Fibroblast of villous mesenchyme (primary cell): ENCODE measurements at regions not wholly inside any gene's neighbourhood (a gene's known extent, or its start where the extent isn't known, plus 50 kb on each side); places are given as distances from the start of the nearest gene placed in this dataset.
"Not testable (repeated sequence)": the region's sequence is repeated elsewhere in the genome, so short reads cannot be mapped to it uniquely, and the experiment has no call there.

Experiments used
- DNase-seq: peaks from one replicate; pipeline ENCODE4 v3.0.0-alpha.2; 2010; ENCODE audit warnings: low read depth
- H3K4me3 ChIP-seq: 2 replicates; pipeline ENCODE4 v1.5.1; 2011; ENCODE audit warnings: low read depth, mild to moderate bottlenecking, low read length
- TF ChIP-seq, protein P1 (sequence below): IDR thresholded peaks from 2 replicates; pipeline ENCODE4 v1.5.1; 2012; ENCODE audit warnings: low read depth, mild to moderate bottlenecking, low read length; ENCODE audit not compliant: insufficient read depth

DNA sequence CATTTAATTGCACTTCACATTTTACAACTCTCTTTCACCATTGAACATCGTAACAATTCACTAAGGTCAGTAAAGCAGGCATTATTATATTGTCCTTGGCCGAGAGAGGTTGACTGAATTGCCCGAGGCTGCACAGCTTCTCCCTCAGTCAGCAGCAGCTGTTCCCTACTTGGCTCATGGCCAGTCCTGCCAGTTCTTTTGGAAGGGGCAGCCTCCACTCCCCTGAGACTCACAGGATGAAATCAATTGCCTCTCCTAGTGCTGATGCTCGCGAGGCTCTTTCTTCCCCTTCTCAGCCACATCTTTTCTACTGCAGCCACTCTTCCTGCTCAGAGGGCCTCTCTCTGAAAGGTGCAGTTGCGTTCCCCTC is 79.9 kb upstream of the KCNA1 start:
- H3K4me3 ChIP-seq: no peak overlapping the region
- no peak for DNase-seq
- TF ChIP-seq, protein P1, sequence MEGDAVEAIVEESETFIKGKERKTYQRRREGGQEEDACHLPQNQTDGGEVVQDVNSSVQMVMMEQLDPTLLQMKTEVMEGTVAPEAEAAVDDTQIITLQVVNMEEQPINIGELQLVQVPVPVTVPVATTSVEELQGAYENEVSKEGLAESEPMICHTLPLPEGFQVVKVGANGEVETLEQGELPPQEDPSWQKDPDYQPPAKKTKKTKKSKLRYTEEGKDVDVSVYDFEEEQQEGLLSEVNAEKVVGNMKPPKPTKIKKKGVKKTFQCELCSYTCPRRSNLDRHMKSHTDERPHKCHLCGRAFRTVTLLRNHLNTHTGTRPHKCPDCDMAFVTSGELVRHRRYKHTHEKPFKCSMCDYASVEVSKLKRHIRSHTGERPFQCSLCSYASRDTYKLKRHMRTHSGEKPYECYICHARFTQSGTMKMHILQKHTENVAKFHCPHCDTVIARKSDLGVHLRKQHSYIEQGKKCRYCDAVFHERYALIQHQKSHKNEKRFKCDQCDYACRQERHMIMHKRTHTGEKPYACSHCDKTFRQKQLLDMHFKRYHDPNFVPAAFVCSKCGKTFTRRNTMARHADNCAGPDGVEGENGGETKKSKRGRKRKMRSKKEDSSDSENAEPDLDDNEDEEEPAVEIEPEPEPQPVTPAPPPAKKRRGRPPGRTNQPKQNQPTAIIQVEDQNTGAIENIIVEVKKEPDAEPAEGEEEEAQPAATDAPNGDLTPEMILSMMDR: no peak

GRCh38 chr12:4830556-4831210 is 79.0 kb upstream of the KCNA1 start:
- H3K4me3 ChIP-seq: no peak overlapping the region
- TF ChIP-seq, protein P1: no peak
- no peak for DNase-seq

GRCh38 chr12:4833053-4833452 is 76.7 kb upstream of the KCNA1 start:
- DNase-seq: no peak

DNA sequence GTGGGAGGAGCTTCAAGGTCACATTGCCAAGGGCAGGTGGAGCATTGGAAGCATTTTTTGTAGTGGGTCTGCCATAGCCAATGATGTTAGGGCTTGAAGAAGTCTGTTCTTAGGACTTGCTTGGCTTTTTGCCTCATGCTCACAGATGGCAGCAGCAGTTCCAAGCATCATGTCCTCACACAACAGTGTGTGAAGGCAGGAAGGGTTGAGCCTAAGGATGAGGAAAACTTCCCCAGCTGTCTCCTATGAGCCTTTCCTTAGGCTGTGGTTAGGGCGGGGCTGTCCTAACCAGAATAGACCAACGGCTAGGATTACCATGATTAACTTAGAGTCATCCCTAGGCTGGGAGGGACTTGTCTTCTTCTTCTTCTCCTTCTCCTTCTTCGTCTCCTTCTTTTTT is 76.2 kb upstream of the KCNA1 start:
- H3K4me3 ChIP-seq: no peak overlapping the region
- no peak for DNase-seq
- TF ChIP-seq, protein P1: no peak

More at GRCh38 chr12:4833053-4833452, 76.7 kb upstream of the KCNA1 start:
- TF ChIP-seq, protein P1: no peak
- H3K4me3 ChIP-seq: no peak overlapping the region

DNA sequence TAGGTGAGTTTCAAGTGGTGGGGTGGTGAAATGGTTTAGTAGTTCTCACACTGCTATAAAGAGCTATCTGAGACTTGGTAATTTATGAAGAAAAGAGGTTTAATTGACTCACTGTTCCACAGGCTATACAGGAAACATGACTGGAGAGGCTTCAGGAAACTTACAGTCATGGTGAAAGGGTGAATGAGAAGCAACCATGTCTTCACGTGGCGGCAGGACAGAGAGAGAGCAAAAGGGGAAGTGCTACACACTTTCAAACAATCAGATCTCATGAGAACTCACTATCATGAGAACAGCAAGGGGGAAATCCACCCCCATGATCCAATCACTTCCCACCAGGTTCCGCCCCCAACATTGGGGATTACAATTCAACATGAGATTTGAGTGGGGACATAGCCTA is 67.3 kb upstream of the KCNA1 start:
- not testable (repeated sequence) for H3K4me3 ChIP-seq, DNase-seq

GRCh38 chr12:4843907-4844306 is 65.8 kb upstream of the KCNA1 start:
- H3K4me3 ChIP-seq: no peak overlapping the region
- TF ChIP-seq, protein P1: no peak
- no peak for DNase-seq

DNA sequence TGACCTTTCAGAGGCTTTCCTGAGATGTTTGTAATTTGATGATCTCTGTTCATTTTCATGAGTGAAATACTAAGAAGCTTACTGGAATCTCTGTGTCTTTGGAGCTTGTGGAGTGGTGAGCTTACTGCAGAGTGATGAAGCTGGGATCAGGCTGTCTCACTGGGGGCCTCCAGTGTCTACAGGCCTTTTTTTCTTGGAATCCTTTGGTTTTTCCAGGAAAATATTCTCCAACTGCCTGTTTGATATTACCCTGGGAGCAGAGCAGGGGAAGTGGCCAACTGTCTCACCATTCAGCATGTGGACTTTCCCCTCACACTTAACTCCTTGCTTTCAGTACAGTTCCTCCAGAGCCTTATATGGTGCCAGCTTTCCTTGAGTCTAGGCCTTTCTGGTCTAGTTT is 62.0 kb upstream of the KCNA1 start:
- no peak overlapping the region for H3K4me3 ChIP-seq
- TF ChIP-seq, protein P1: no peak
- no peak for DNase-seq
